ENCODE measurements at regions not wholly inside any gene's neighbourhood (a gene's known extent, or its start where the extent isn't known, plus 50 kb on each side); places are given as distances from the start of the nearest gene placed in this dataset.

GRCh38 chr12:84222841-84223240 is 689.8 kb downstream of the SLC6A15 start:
- ChIA-PET POLR2A (ENCODE audit: partially characterized antibody) (no interaction called here), CTCF (ENCODE audit: partially characterized antibody) (no interaction called here)
- H2BK15ac ChIP-seq (ENCODE audit: low read length): no peak overlapping the region
- no peaks in the 10 kb centered on the region for H3K79me1 ChIP-seq (ENCODE audit: low read depth, low read length)
- no peaks in the 10 kb centered on the region for H4K20me1 ChIP-seq (replicated peaks in 1 of 2; ENCODE audit: control insufficient read depth in 1 of 2, insufficient read depth in 2 of 2, low read length in 2 of 2)
- H2BK12ac ChIP-seq (ENCODE audit: low read depth, low read length): no peak overlapping the region
- H3K4me1 ChIP-seq (replicated peaks in 1 of 4; ENCODE audit: control insufficient read depth in 3 of 4, insufficient read depth in 4 of 4, low read length in 3 of 4): no peaks in the 10 kb centered on the region
- H4K5ac ChIP-seq (ENCODE audit: insufficient read length, low read depth, low read length): no peak overlapping the region
- no peak overlapping the region for H3K14ac ChIP-seq (ENCODE audit: insufficient read length)
- DNase-seq (ENCODE audit: low read depth in 1 of 2, low spot score in 2 of 2) (no peak), FAIRE-seq (no peak)
- H3K23me2 ChIP-seq (ENCODE audit: low read depth, low read length): no peaks in the 10 kb centered on the region
- WGBS, 2 experiments (ENCODE audit: extremely low coverage in 1 of 2, insufficient coverage in 1 of 2, insufficient read length in 1 of 2, insufficient replicate concordance in 2 of 2, low coverage in 1 of 2, low lambda C conversion rate in 2 of 2, missing lambda C conversion rate in 1 of 2): 98% methylated on average over 3 of the region's 3 CpGs; no CpG with 5 or more reads in 1 of the 2 experiments
- no peaks in the 10 kb centered on the region for H3K9me3 ChIP-seq (ENCODE audit: insufficient read depth in 2 of 2, low read depth in 1 of 2, low read length in 1 of 2)
- TF ChIP-seq POU5F1 (IDR thresholded peaks at IDR 0.05; ENCODE audit: low read depth, low read length) (no peak), FOSL1 (IDR thresholded peaks at IDR 0.05; ENCODE audit: insufficient read depth, low read depth, low read length) (no peak)
- no peak overlapping the region for H2BK20ac ChIP-seq (ENCODE audit: low read length)
- H4K91ac ChIP-seq (replicated peaks; ENCODE audit: insufficient read length, low read length): no peak overlapping the region
- H4K8ac ChIP-seq (ENCODE audit: extremely low read depth, insufficient read depth, low read length): no peak overlapping the region
- H3K56ac ChIP-seq (replicated peaks; ENCODE audit: insufficient read length, low read depth, low read length): no peak overlapping the region
- H3K4ac ChIP-seq (replicated peaks; ENCODE audit: insufficient read length, low read depth, low read length): no peak overlapping the region
- H2AK5ac ChIP-seq (ENCODE audit: low read depth, low read length): no peak overlapping the region
- no peaks in the 10 kb centered on the region for H3K79me2 ChIP-seq (ENCODE audit: control insufficient read depth in 1 of 2, insufficient read depth in 2 of 2, low read length in 2 of 2)
- no peak overlapping the region for H3K23ac ChIP-seq (ENCODE audit: insufficient read length)
- no peak overlapping the region for H3K18ac ChIP-seq (ENCODE audit: extremely low read depth, low read length)
- H2BK120ac ChIP-seq (replicated peaks; ENCODE audit: low read depth, low read length): no peak overlapping the region
- H2BK5ac ChIP-seq (ENCODE audit: low read depth, low read length): no peak overlapping the region
- no peak overlapping the region for H3K4me2 ChIP-seq (ENCODE audit: insufficient read depth in 1 of 2, low read depth in 2 of 2, low read length in 2 of 2)
- H3K27ac ChIP-seq (ENCODE audit: low read depth, low read length): no peak overlapping the region
- no peak overlapping the region for H3K4me3 ChIP-seq (ENCODE audit: extremely low read depth in 1 of 4, insufficient read depth in 2 of 4, low read depth in 3 of 4, low read length in 4 of 4)
- no peaks in the 10 kb centered on the region for H3K36me3 ChIP-seq (ENCODE audit: control insufficient read depth in 2 of 4, insufficient read depth in 4 of 4, low read length in 3 of 4)
- H3K27me3 ChIP-seq (replicated peaks in 1 of 4; ENCODE audit: control insufficient read depth in 3 of 4, extremely low read depth in 1 of 4, insufficient read depth in 3 of 4, low read length in 3 of 4): no peaks in the 10 kb centered on the region
- no peak overlapping the region for H3K9ac ChIP-seq (replicated peaks in 1 of 4; ENCODE audit: extremely low read depth in 1 of 4, low read depth in 3 of 4, low read length in 3 of 4)
- H2AFZ ChIP-seq (ENCODE audit: low read length): no peak overlapping the region

Measured in H1 (cell line).